ENCODE measurements at regions not wholly inside any gene's neighbourhood (a gene's known extent, or its start where the extent isn't known, plus 50 kb on each side); places are given as distances from the start of the nearest gene placed in this dataset.

- TF ChIP-seq CTCF (IDR thresholded peaks at IDR 0.05; ENCODE audit: insufficient read depth, low read length) (no peak), POLR2AphosphoS5 (IDR thresholded peaks at IDR 0.05; ENCODE audit: low read depth) (no peak), REST (IDR thresholded peaks at IDR 0.05; ENCODE audit: insufficient replicate concordance, low read depth) (no peak), GABPA (IDR thresholded peaks at IDR 0.05; ENCODE audit: low read depth) (no peak), SPI1 (IDR thresholded peaks at IDR 0.05; ENCODE audit: borderline replicate concordance, low read depth) (no peak)
These were observed 105.2 kb upstream of the SHISA6 start for GRCh38 chr17:11135819-11136218.

All from HL-60 (cell line).